Ishikawa (cell line): ENCODE measurements at regions not wholly inside any gene's neighbourhood (a gene's known extent, or its start where the extent isn't known, plus 50 kb on each side); places are given as distances from the start of the nearest gene placed in this dataset.
A peak's percentile ranks its signal among the peaks of the same experiment; 100 is the strongest.

Source experiments
- CEBPB ChIP-seq: IDR thresholded peaks from 2 replicates; pipeline ENCODE4 v1.6.1; 2012
- CREB1 ChIP-seq: IDR thresholded peaks from 2 replicates; pipeline ENCODE4 v1.6.1; 2012; ENCODE audit warnings: low read depth
- EGR1 ChIP-seq: IDR thresholded peaks from 2 replicates; pipeline ENCODE4 v1.6.1; 2012
- EP300 ChIP-seq: IDR thresholded peaks from 2 replicates; pipeline ENCODE4 v1.6.1; 2012; ENCODE audit warnings: borderline replicate concordance
- FOXM1 ChIP-seq: IDR thresholded peaks from 2 replicates; pipeline ENCODE4 v1.6.1; 2012; ENCODE audit warnings: low read depth, borderline replicate concordance
- MAX ChIP-seq: IDR thresholded peaks from 2 replicates; pipeline ENCODE4 v1.6.1; 2012
- NFIC ChIP-seq: IDR thresholded peaks from 2 replicates; pipeline ENCODE4 v1.6.1; 2012
- RAD21 ChIP-seq: IDR thresholded peaks from 2 replicates; pipeline ENCODE4 v1.6.1; 2012; ENCODE audit warnings: low read depth
- REST ChIP-seq: IDR thresholded peaks from 2 replicates; pipeline ENCODE4 v1.6.1; 2012; ENCODE audit warnings: low read depth, mild to moderate bottlenecking
- TAF1 ChIP-seq: IDR thresholded peaks from 2 replicates; pipeline ENCODE4 v1.6.1; 2012; ENCODE audit warnings: low read depth, mild to moderate bottlenecking
- TCF12 ChIP-seq: IDR thresholded peaks from 2 replicates; pipeline ENCODE4 v1.6.1; 2012; ENCODE audit warnings: low read depth
- TEAD4 ChIP-seq: IDR thresholded peaks from 2 replicates; pipeline ENCODE4 v1.6.1; 2012
- USF1 ChIP-seq: IDR thresholded peaks from 2 replicates; pipeline ENCODE4 v1.6.1; 2012
- YY1 ChIP-seq: IDR thresholded peaks from 2 replicates; pipeline ENCODE4 v1.6.1; 2012; ENCODE audit warnings: low read depth
- ZBTB7A ChIP-seq: IDR thresholded peaks from 2 replicates; pipeline ENCODE4 v1.6.1; 2012; ENCODE audit warnings: low read depth

GRCh38 chr9:104301755-104302154 is 202.3 kb upstream of the OR13F1 start:
- TF ChIP-seq NFIC, result 0 out of 2 replicates have a peak, but pooled peaks have one; percentile 32
- TF ChIP-seq TAF1, result no peak

GRCh38 chr9:104302775-104303174 is 201.3 kb upstream of the OR13F1 start:
- no peak for TF ChIP-seq CREB1
- no peak for TF ChIP-seq ZBTB7A
- TF ChIP-seq MAX, result no peak
- no peak for TF ChIP-seq YY1
- TF ChIP-seq REST, result no peak
- TF ChIP-seq RAD21, result no peak
- no peak for TF ChIP-seq CEBPB
- no peak for TF ChIP-seq EP300
- TF ChIP-seq TEAD4, result no peak
- TF ChIP-seq TAF1, result no peak
- TF ChIP-seq TCF12, result no peak
- TF ChIP-seq EGR1, result no peak
- TF ChIP-seq NFIC, result no peak
- TF ChIP-seq USF1, result no peak
- TF ChIP-seq FOXM1, result no peak

- TF ChIP-seq CEBPB, result no peak
- TF ChIP-seq CREB1, result no peak
- TF ChIP-seq TCF12, result no peak
- no peak for TF ChIP-seq TEAD4
- TF ChIP-seq ZBTB7A, result no peak
- no peak for TF ChIP-seq MAX
- TF ChIP-seq FOXM1, result no peak
- no peak for TF ChIP-seq RAD21
- no peak for TF ChIP-seq EGR1
- TF ChIP-seq TAF1, result no peak
- TF ChIP-seq REST, result no peak
- TF ChIP-seq USF1, result no peak
- no peak for TF ChIP-seq NFIC
- no peak for TF ChIP-seq EP300
- no peak for TF ChIP-seq YY1
Measured at GRCh38 chr9:104304925-104305324, 199.1 kb upstream of the OR13F1 start.

GRCh38 chr9:104313396-104314110 is 190.5 kb upstream of the OR13F1 start:
- no peak for TF ChIP-seq REST

- no peak for TF ChIP-seq REST
- TF ChIP-seq FOXM1, result no peak
- TF ChIP-seq CEBPB, result no peak
- no peak for TF ChIP-seq YY1
- TF ChIP-seq EGR1, result no peak
- TF ChIP-seq TEAD4, result no peak
- TF ChIP-seq NFIC, result no peak
- no peak for TF ChIP-seq EP300
- no peak for TF ChIP-seq CREB1
- TF ChIP-seq USF1, result no peak
- no peak for TF ChIP-seq TAF1
- no peak for TF ChIP-seq RAD21
- TF ChIP-seq MAX, result no peak
- TF ChIP-seq ZBTB7A, result no peak
- TF ChIP-seq TCF12, result no peak
Measured at GRCh38 chr9:104319198-104319597, 184.9 kb upstream of the OR13F1 start.
